Liver (tissue), 3 donors: ENCODE measurements at regions not wholly inside any gene's neighbourhood (a gene's known extent, or its start where the extent isn't known, plus 50 kb on each side); places are given as distances from the start of the nearest gene placed in this dataset.

Experiments
- CTCF ChIP-seq: fragments of 150-350 bp; IDR thresholded peaks from 2 replicates; pipeline ENCODE4 v1.5.1; 2017; ENCODE audit warnings: improper control_type of control experiment, low read depth, low read length; ENCODE audit not compliant: missing input control
- FOXA1 ChIP-seq: IDR thresholded peaks from 2 replicates; pipeline ENCODE4 v1.6.1; 2016; ENCODE audit warnings: antibody characterized with exemption
- GABPA ChIP-seq, 2 donors: IDR thresholded peaks in 1 of 2; conservative IDR thresholded peaks in 1 of 2; 2 replicates each; pipeline ENCODE4 v1.6.1; 2016; ENCODE audit warnings: antibody characterized with exemption in 2 of 2, mild to moderate bottlenecking in 1 of 2, moderate library complexity in 1 of 2
- MAX ChIP-seq: IDR thresholded peaks from 2 replicates; pipeline ENCODE4 v1.6.1; 2016; ENCODE audit warnings: antibody characterized with exemption
- REST ChIP-seq: IDR thresholded peaks from 2 replicates; pipeline ENCODE4 v1.6.1; 2016; ENCODE audit warnings: antibody characterized with exemption, mild to moderate bottlenecking
- TAF1 ChIP-seq: conservative IDR thresholded peaks from 2 replicates; pipeline ENCODE4 v1.6.1; 2016; ENCODE audit warnings: antibody characterized with exemption, mild to moderate bottlenecking
- YY1 ChIP-seq: IDR thresholded peaks from 2 replicates; pipeline ENCODE4 v1.6.1; 2016; ENCODE audit warnings: antibody characterized with exemption, mild to moderate bottlenecking
- donor health status: healthy.
- donor health status: healthy.

- TF ChIP-seq CTCF, result no peak
- no peak for TF ChIP-seq FOXA1
- no peak for TF ChIP-seq REST
- TF ChIP-seq TAF1, result no peak
- no peak for TF ChIP-seq GABPA (IDR thresholded peaks at IDR 0.05 in 1 of 2, conservative IDR thresholded peaks at IDR 0.05 in 1 of 2)
- TF ChIP-seq MAX, result no peak
- no peak for TF ChIP-seq YY1
Observed at GRCh38 chr7:91644256-91644655, 236.2 kb downstream of the MTERF1 start.
